NCI-H748 (cell line): ENCODE measurements at regions not wholly inside any gene's neighbourhood (a gene's known extent, or its start where the extent isn't known, plus 50 kb on each side); places are given as distances from the start of the nearest gene placed in this dataset.

Experiments used
- DNase-seq: peaks from one replicate; lab custom pipeline; 2025; ENCODE audit not compliant: unreplicated experiment; lab: John Stamatoyannopoulos, UW

DNA sequence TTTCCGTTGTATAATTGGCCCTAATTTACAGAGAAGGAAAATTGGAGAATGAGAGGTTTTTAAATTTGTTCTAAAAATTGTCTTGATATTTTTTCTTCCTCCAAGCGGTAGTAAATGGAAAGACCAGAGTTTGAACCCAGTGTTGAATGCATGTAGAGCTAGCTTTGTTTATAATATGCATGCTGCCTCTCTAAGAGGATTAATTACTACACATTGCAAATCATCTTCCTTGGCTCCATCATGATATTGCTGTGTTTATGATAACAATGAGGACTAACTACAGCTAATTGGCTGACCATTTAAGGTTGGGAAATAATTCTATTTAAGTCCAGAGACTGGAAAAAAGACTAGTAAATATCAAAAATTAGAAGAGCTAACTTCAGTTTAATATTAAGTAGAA lies 338.5 kb downstream of the PLK2 start:
- DNase-seq = peak; percentile 63

- DNase-seq = peak; percentile 89
Observed at GRCh38 chr5:58117542-58117941, 342.3 kb downstream of the PLK2 start.

- peak; percentile 9 for DNase-seq
Observed at GRCh38 chr5:58116346-58116745, 343.5 kb downstream of the PLK2 start.

DNA sequence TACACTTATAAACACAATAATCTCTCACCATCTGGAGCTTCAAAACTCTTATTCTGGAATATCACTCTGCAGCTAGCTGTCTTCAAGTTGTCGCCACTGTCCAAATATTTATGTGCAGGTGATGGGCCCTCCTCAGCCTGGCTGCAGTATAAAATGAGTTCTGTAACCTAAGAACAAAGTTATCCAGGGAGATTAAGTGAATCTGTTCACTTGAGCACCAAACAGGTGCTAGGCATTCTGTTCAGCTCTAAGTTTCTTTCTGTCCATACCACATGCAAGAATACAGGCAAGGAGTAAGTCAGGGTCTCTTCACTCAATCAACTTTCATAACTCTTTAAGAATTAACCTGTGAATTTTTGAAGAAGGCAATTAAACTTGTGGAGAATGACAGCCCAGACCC lies 344.1 kb downstream of the PLK2 start:
- DNase-seq = no peak

DNA sequence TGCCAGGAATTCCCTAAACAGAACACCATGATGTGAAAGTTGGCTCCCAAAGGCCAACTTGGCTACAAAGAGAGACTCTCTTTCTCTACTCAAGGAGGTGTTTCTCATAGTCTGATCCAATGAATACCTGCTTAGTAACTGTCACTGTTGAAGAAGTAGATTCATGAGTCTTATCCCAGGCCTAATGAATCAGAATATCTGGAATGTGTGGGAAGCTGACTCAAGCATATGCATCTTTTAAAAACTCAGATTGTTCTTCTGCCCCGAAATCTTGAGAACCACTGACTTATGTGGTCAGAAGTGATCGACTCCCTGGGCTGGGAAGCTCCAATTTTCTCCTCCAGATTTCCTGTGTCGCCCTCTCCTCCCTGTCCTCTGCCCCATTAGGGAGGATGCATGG lies 345.6 kb downstream of the PLK2 start:
- no peak for DNase-seq

DNA sequence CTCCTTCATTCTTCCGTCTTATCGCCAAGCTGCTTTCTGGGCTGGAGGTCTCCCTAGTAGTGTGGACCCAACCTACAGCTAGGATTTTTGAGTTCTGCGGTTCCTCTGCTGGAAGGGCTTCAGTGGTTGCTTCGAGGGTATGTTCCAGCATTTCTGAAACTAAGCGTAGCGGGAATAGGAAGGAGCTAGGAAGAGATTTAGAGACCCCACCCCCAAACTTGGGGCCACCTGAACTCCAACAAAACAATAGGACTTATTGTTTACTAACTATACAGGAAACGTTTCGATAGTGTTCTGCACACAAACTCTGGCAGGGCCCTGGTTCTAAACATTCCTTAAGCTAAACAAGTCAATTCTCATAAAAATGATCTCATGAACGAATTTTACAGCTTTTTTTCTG lies 346.7 kb downstream of the PLK2 start:
- DNase-seq = no peak

DNA sequence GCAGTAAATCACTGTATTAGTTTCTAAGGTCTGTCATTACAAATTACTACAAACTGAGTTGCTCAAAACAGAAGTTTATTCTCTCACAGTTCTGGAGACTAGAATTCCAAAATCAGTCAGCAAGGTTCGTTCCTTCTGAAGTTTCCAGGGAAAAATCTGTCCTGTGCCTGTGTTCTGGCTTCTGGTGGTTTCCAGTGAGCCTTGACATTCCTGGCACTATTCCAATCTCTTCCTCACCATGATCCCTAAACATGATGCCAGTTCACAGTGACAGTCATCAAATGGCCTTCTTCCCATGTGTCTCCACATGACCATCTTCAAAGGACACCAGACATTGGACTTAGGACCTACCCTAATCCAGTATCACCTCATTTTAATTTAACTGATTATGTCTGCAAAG lies 351.4 kb downstream of the PLK2 start:
- DNase-seq = no peak

GRCh38 chr5:58107704-58108103 lies 352.2 kb downstream of the PLK2 start:
- DNase-seq = no peak

- no peak for DNase-seq
Observed at GRCh38 chr5:58106754-58107410, 353.0 kb downstream of the PLK2 start.

- no peak for DNase-seq
Observed at GRCh38 chr5:58105836-58106235, 354.1 kb downstream of the PLK2 start.

- no peak for DNase-seq
Observed at GRCh38 chr5:58099257-58099656, 360.6 kb downstream of the PLK2 start.

- DNase-seq = no peak
Observed at GRCh38 chr5:58094031-58094430, 365.9 kb downstream of the PLK2 start.

- no peak for DNase-seq
Observed at GRCh38 chr5:58090704-58091103, 369.2 kb downstream of the PLK2 start.

GRCh38 chr5:58088941-58089340 lies 370.9 kb downstream of the PLK2 start:
- DNase-seq = no peak

- DNase-seq = no peak
Observed at GRCh38 chr5:58087905-58088304, 372.0 kb downstream of the PLK2 start.

DNA sequence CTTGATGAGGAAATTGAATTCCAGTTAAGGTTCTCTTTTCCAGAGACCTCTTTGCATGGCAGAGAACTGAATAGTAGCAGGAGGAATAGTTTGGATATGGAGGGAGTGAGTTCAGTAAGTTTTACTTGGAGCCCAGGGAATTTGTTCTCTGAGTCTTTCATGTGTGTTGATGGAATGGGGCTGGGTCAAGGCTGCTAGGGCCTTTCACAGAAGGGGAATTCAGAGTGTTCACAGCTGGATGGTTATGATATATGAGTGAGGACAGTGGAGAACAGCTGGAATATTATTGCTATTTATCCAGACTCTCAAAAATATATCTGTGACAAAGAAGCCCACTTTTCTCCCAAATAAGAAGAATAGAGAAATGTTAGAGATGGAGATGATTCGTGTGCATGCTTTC lies 372.8 kb downstream of the PLK2 start:
- DNase-seq = no peak

DNA sequence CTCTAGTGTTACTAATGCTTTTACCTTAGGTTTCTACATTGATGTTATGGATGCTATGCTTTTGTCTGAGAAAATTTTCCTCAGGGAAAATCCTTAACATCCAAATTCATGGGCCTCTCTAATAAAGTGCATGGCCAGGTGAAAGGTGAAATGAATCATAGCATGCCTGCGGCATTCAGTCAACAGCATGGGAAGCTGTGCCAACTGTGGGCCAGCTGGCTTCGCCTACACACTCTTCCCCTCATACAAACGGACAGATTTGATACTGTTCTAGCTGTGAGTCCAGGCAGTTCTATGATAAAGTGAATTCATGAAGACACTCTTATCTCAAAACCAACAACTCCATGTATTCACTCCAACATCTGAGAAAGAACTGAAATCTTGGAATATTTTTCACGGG lies 374.1 kb downstream of the PLK2 start:
- no peak for DNase-seq

GRCh38 chr5:58081435-58081834 lies 378.5 kb downstream of the PLK2 start:
- no peak for DNase-seq

DNA sequence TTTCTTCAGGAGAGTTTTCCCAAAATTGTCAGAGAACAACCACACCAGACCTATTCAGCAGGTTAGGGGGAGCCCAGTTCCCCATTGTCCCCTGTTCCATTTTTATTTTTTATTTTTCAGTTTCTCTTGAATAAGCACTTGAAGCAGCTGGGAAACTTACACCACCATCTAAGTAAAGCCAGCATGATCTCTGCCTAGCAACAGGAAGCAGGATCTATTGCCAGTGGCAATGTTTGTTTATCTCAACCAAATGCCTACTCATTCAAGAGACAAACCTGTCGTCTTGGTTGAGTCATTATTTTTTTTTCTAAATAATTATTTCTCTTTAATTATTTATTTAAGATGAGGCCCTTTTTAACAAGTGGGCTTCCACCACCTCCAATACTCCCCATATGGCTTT lies 379.3 kb downstream of the PLK2 start:
- DNase-seq = peak; percentile 66

GRCh38 chr5:58077966-58078365 lies 381.9 kb downstream of the PLK2 start:
- DNase-seq = peak; percentile 97

DNA sequence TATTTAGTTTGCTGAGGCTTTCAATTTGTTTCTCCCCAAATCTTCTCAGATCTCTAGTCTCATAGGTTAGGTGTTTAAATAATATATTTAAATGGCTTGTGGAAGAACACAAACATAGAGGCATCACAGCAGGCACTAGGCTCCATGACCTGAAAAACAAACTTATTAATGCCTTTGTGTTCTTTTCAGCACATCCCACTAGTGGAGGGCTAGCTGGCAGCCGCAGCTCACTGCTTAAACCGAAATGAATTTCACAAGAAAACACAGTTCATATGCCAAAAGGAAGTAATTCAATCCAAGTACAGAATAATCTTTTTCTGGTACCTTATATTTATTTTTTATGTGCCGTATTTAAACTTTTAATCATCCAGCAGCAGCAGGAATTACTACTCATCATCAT lies 382.5 kb downstream of the PLK2 start:
- DNase-seq = peak; percentile 84

GRCh38 chr5:58076483-58077257 lies 383.2 kb downstream of the PLK2 start:
- peak; percentile 80 for DNase-seq

- no peak for DNase-seq
Observed at GRCh38 chr5:58075907-58076306, 384.0 kb downstream of the PLK2 start.
